ENCODE measurements at regions not wholly inside any gene's neighbourhood (a gene's known extent, or its start where the extent isn't known, plus 50 kb on each side); places are given as distances from the start of the nearest gene placed in this dataset.

GRCh38 chr2:215737477-215737876 is 275.9 kb downstream of the MREG start:
- BruUV-seq (replicated peaks) = no TSS peak
- POLR2A ChIA-PET = no interaction called here
- Histone ChIP-seq H3K27ac (ENCODE audit: low read length) (no peak overlapping the region), H3K36me3 (ENCODE audit: control insufficient read depth, insufficient read depth, low read length) (no peaks in the 10 kb centered on the region), H3K4me3 (ENCODE audit: low read depth in 2 of 2, low read length in 2 of 2) (no peak overlapping the region), H3K9me3 (ENCODE audit: control insufficient read depth, insufficient read depth, low read depth, low read length) (no peaks in the 10 kb centered on the region), H3K4me1 (ENCODE audit: control insufficient read depth, insufficient read depth, low read length) (no peaks in the 10 kb centered on the region), H3K27me3 (ENCODE audit: control insufficient read depth, insufficient read depth, low read length) (no peaks in the 10 kb centered on the region)
- no peak for ATAC-seq
- TF ChIP-seq TCF7L2 (IDR thresholded peaks at IDR 0.05; ENCODE audit: low read depth, low read length) (no peak), SIN3A (IDR thresholded peaks at IDR 0.05; ENCODE audit: borderline replicate concordance, insufficient read depth, low read depth, low read length) (no peak), POLR2AphosphoS5 (IDR thresholded peaks at IDR 0.05; ENCODE audit: low read depth, low read length) (no peak), CTCF (IDR thresholded peaks at IDR 0.05) (no peak)
- TF ChIP-seq, protein P1, sequence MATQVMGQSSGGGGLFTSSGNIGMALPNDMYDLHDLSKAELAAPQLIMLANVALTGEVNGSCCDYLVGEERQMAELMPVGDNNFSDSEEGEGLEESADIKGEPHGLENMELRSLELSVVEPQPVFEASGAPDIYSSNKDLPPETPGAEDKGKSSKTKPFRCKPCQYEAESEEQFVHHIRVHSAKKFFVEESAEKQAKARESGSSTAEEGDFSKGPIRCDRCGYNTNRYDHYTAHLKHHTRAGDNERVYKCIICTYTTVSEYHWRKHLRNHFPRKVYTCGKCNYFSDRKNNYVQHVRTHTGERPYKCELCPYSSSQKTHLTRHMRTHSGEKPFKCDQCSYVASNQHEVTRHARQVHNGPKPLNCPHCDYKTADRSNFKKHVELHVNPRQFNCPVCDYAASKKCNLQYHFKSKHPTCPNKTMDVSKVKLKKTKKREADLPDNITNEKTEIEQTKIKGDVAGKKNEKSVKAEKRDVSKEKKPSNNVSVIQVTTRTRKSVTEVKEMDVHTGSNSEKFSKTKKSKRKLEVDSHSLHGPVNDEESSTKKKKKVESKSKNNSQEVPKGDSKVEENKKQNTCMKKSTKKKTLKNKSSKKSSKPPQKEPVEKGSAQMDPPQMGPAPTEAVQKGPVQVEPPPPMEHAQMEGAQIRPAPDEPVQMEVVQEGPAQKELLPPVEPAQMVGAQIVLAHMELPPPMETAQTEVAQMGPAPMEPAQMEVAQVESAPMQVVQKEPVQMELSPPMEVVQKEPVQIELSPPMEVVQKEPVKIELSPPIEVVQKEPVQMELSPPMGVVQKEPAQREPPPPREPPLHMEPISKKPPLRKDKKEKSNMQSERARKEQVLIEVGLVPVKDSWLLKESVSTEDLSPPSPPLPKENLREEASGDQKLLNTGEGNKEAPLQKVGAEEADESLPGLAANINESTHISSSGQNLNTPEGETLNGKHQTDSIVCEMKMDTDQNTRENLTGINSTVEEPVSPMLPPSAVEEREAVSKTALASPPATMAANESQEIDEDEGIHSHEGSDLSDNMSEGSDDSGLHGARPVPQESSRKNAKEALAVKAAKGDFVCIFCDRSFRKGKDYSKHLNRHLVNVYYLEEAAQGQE (IDR thresholded peaks at IDR 0.05; ENCODE audit: insufficient read depth in 1 of 2, low read depth in 2 of 2, low read length in 1 of 2) = no peak
- CTCF ChIA-PET = no interaction called here
- in situ Hi-C loops (cut with HindIII; ENCODE audit: low pct_unique_long_range_greater_than_20kb, low sequenced_read_pairs) (no loop called here), intact Hi-C loops (cut with micrococcal nuclease; ENCODE audit: unreplicated experiment) (no loop called here)
- DNase-seq (ENCODE audit: low read depth, low spot score) = no peak

- no peak for TF ChIP-seq POLR2AphosphoS5 (IDR thresholded peaks at IDR 0.05; ENCODE audit: low read depth, low read length)
- TF ChIP-seq, protein P1 (IDR thresholded peaks at IDR 0.05; ENCODE audit: insufficient read depth in 1 of 2, low read depth in 2 of 2, low read length in 1 of 2) = no peak
- TF ChIP-seq CTCF (IDR thresholded peaks at IDR 0.05) = 0 out of 2 replicates have a peak, but pooled peaks have one; percentile 5
- no peak for TF ChIP-seq SIN3A (IDR thresholded peaks at IDR 0.05; ENCODE audit: borderline replicate concordance, insufficient read depth, low read depth, low read length)
- no peak for TF ChIP-seq TCF7L2 (IDR thresholded peaks at IDR 0.05; ENCODE audit: low read depth, low read length)
- Histone ChIP-seq H3K4me3 (ENCODE audit: low read depth in 2 of 2, low read length in 2 of 2) (no peak overlapping the region), H3K27me3 (ENCODE audit: control insufficient read depth, insufficient read depth, low read length) (no peaks in the 10 kb centered on the region), H3K27ac (ENCODE audit: low read length) (no peak overlapping the region), H3K4me1 (ENCODE audit: control insufficient read depth, insufficient read depth, low read length) (no peaks in the 10 kb centered on the region), H3K36me3 (ENCODE audit: control insufficient read depth, insufficient read depth, low read length) (no peaks in the 10 kb centered on the region), H3K9me3 (ENCODE audit: control insufficient read depth, insufficient read depth, low read depth, low read length) (no peaks in the 10 kb centered on the region)
- POLR2A ChIA-PET = no interaction called here
- in situ Hi-C loops (cut with HindIII; ENCODE audit: low pct_unique_long_range_greater_than_20kb, low sequenced_read_pairs) (no loop called here), intact Hi-C loops (cut with micrococcal nuclease; ENCODE audit: unreplicated experiment) (no loop called here)
- no peak for ATAC-seq
- CTCF ChIA-PET = no interaction called here
- BruUV-seq (replicated peaks) = no TSS peak
- no peak for DNase-seq (ENCODE audit: low read depth, low spot score)
Measured at GRCh38 chr2:215736653-215737290, 276.6 kb downstream of the MREG start.
